ENCODE measurements at regions not wholly inside any gene's neighbourhood (a gene's known extent, or its start where the extent isn't known, plus 50 kb on each side); places are given as distances from the start of the nearest gene placed in this dataset.

DNA sequence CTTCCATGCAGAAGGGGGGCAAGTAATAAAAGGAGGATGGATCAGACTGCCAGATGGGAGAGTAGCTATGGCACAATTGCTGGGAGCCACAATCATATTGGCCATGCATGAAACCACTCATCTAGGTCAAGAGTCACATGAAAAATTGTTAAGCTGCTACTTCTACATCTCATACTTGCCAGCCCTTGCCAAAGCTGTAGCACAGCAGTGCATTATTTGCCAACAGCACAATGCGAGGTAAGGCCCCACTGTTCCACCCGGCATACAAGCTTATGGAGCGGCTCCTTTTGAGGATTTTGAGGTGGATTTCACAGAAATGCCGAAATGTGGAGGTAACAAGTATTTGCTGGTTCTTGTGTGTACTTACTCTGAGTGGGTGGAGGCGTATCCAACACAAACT lies 109.9 kb upstream of the EPB41L4A start:
- Histone ChIP-seq H3K36me3 (no peaks in the 10 kb centered on the region), H3K9me3 (no peaks in the 10 kb centered on the region), H3K27me3 (no peaks in the 10 kb centered on the region), H3K4me3 (no peak overlapping the region), H3K27ac (no peak overlapping the region), H3K4me1 (no peaks in the 10 kb centered on the region)
- DNase-seq (ENCODE audit: low spot score in 2 of 2) = no peak
- TF ChIP-seq, protein P1, sequence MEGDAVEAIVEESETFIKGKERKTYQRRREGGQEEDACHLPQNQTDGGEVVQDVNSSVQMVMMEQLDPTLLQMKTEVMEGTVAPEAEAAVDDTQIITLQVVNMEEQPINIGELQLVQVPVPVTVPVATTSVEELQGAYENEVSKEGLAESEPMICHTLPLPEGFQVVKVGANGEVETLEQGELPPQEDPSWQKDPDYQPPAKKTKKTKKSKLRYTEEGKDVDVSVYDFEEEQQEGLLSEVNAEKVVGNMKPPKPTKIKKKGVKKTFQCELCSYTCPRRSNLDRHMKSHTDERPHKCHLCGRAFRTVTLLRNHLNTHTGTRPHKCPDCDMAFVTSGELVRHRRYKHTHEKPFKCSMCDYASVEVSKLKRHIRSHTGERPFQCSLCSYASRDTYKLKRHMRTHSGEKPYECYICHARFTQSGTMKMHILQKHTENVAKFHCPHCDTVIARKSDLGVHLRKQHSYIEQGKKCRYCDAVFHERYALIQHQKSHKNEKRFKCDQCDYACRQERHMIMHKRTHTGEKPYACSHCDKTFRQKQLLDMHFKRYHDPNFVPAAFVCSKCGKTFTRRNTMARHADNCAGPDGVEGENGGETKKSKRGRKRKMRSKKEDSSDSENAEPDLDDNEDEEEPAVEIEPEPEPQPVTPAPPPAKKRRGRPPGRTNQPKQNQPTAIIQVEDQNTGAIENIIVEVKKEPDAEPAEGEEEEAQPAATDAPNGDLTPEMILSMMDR (IDR thresholded peaks at IDR 0.05) = no peak
- TF ChIP-seq EP300 (IDR thresholded peaks at IDR 0.05) (no peak), POLR2A (IDR thresholded peaks at IDR 0.05) (no peak)
- 93 to 94% methylated on average over 5 of the region's 5 CpGs for WGBS, 2 donors

DNA sequence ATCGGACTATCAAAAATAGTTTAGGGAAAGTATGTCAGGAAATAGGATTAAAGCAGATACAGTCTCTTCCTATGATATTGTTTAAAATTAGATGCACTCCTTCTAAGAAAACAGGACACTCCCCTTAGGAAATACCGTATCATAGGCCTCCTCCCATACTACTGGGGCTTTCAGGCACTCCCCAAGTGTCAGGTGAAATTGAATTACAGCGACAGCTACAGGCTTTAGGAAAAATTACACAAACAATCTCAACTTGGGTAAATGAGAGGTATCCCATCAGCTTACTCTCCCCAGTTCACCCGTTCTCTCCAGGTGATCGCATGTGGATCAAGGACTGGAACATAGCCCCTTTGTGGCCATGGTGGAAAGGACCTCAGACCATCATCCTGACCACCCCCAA lies 110.4 kb upstream of the EPB41L4A start:
- WGBS, 2 donors = 39 to 40% methylated on average over 5 of the region's 5 CpGs
- Histone ChIP-seq H3K9me3 (no peaks in the 10 kb centered on the region), H3K36me3 (no peaks in the 10 kb centered on the region), H3K27ac (no peak overlapping the region), H3K4me3 (no peak overlapping the region), H3K27me3 (no peaks in the 10 kb centered on the region), H3K4me1 (no peaks in the 10 kb centered on the region)
- TF ChIP-seq, protein P1 (IDR thresholded peaks at IDR 0.05) = peak in 2 of 5 experiments; percentile 9 to 31
- TF ChIP-seq EP300 (IDR thresholded peaks at IDR 0.05) (no peak), POLR2A (IDR thresholded peaks at IDR 0.05) (no peak)
- DNase-seq (ENCODE audit: low spot score in 2 of 2) = no peak

DNA sequence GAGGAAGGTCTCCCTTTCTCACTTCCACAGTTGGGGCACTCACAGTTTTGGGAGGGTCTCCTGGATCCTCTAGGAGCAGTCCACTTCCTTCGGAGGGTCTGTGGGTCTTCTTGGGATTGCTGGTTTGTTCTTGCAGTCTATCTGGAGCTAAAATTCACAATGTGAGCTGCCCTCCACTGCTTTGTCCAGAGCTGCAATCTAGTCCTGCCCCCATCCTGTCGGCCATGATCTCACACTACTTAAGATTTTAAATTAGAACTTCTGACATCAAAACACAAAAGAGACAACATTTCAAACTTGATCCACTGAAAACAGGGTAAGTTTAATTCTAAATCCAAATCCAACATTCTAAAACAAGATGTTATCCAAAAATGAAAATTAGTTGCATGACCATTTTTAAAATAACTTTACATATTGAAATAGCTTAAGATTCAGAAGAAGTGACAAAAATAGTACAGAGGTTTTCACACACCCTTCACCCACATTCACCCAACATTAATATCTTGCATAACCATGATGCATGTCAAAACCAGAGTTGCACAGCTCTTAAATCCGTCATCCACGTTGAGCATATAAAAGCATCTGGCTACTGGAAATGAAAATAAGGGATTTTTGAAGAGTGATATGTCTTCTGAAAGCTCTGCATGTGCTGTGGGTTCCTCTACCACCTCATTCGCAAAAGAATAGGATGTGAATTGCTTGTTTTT lies 113.7 kb upstream of the EPB41L4A start:
- no peak for TF ChIP-seq POLR2A (IDR thresholded peaks at IDR 0.05)
- TF ChIP-seq, protein P1 (IDR thresholded peaks at IDR 0.05) = no peak
- TF ChIP-seq EP300 (IDR thresholded peaks at IDR 0.05) = no peak
- Histone ChIP-seq H3K4me1 (no peaks in the 10 kb centered on the region), H3K36me3 (no peaks in the 10 kb centered on the region), H3K27me3 (no peaks in the 10 kb centered on the region), H3K9me3 (no peaks in the 10 kb centered on the region), H3K4me3 (no peak overlapping the region), H3K27ac (no peak overlapping the region)
- DNase-seq (ENCODE audit: low spot score in 2 of 2) = no peak
- WGBS, 2 donors = 79 to 81% methylated on average over 5 of the region's 5 CpGs

DNA sequence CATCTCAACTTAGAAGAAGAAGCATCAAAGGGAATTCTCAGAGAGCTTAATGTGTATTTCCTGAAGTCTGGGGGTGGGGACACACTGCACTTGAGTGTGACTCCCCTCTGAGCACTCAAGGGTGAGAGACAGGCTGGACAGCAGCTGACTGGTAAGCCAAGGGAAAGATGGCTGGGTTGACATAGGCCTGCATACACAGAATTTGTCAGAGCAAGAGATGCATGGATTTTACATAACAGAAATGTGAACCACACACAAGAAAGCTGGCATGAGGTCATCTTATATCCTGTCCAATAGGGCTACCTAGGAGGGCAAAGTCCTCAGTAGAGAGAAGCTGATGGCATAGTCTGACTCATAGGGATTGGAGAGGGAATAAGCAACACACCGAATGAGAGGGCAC lies 114.3 kb upstream of the EPB41L4A start:
- TF ChIP-seq EP300 (IDR thresholded peaks at IDR 0.05) (no peak), POLR2A (IDR thresholded peaks at IDR 0.05) (no peak)
- TF ChIP-seq, protein P1 (IDR thresholded peaks at IDR 0.05) = no peak
- H3K27me3 ChIP-seq = no peaks in the 10 kb centered on the region
- H3K9me3 ChIP-seq = no peaks in the 10 kb centered on the region
- no peak for DNase-seq (ENCODE audit: low spot score in 2 of 2)
- H3K4me3 ChIP-seq = no peak overlapping the region
- no peak overlapping the region for H3K27ac ChIP-seq
- 0 to 85% methylated on average over 1 of the region's 1 CpG for WGBS, 2 donors
- no peaks in the 10 kb centered on the region for H3K36me3 ChIP-seq
- H3K4me1 ChIP-seq = no peaks in the 10 kb centered on the region

DNA sequence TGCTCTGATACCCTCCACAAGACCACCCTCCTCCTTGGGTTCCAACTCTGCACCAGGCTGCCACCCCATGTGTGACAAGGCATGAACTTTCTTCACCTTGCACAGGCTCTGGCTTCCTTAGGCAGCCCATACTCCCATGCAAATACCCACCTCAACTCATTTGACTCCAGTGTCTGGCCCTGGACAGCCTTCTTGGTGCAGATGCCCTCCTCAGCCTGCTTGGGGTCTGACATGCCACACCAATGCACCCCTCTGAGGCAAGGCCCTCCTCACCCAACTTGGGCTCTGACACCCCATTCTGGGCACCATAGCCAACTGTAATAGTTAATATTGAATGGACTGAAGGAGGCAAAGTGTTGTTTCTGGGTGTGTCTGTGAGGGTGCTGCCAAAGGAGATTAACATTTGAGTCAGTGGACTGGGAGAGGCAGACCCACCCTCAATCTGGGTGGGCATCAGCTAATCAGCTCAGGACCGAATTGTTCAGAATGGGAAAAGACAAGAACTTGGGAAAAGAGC lies 115.0 kb upstream of the EPB41L4A start:
- DNase-seq (ENCODE audit: low spot score in 2 of 2) = no peak
- TF ChIP-seq, protein P1 (IDR thresholded peaks at IDR 0.05) = no peak
- TF ChIP-seq POLR2A (IDR thresholded peaks at IDR 0.05) = no peak
- TF ChIP-seq EP300 (IDR thresholded peaks at IDR 0.05) = no peak
- Histone ChIP-seq H3K36me3 (no peaks in the 10 kb centered on the region), H3K4me3 (no peak overlapping the region), H3K4me1 (no peaks in the 10 kb centered on the region), H3K9me3 (no peaks in the 10 kb centered on the region), H3K27ac (no peak overlapping the region), H3K27me3 (no peaks in the 10 kb centered on the region)
- WGBS, 2 donors = 52 to 79% methylated on average over 1 of the region's 1 CpG

All from tibial nerve (tissue), 4 donors.